Brain microvascular endothelial cell (primary cell): ENCODE measurements at regions not wholly inside any gene's neighbourhood (a gene's known extent, or its start where the extent isn't known, plus 50 kb on each side); places are given as distances from the start of the nearest gene placed in this dataset.
A peak's percentile ranks its signal among the peaks of the same experiment; 100 is the strongest.

Experiments used
- DNase-seq: peaks from one replicate; pipeline ENCODE4 v3.0.0-alpha.2; 2020
- H3K27ac ChIP-seq: fragments of 250-450 bp; sonication (Bioruptor Pico); 2 replicates; pipeline ENCODE4 v1.5.1; 2020; ENCODE audit warnings: mild to moderate bottlenecking, moderate library complexity
- H3K27me3 ChIP-seq: fragments of 250-450 bp; sonication (Bioruptor Pico); replicated peaks from 2 replicates; pipeline ENCODE4 v1.5.1; 2020; ENCODE audit warnings: mild to moderate bottlenecking
- H3K36me3 ChIP-seq: fragments of 250-450 bp; sonication (Bioruptor Pico); replicated peaks from 2 replicates; pipeline ENCODE4 v1.5.1; 2020; ENCODE audit warnings: mild to moderate bottlenecking
- H3K4me3 ChIP-seq: 2 replicates; pipeline ENCODE4 v1.5.1; 2011; ENCODE audit warnings: low read depth, mild to moderate bottlenecking, control low read depth, low read length, moderate library complexity
- CTCF ChIP-seq: IDR thresholded peaks from 2 replicates; pipeline ENCODE4 v1.5.1; 2011; ENCODE audit warnings: low read depth, mild to moderate bottlenecking, moderate library complexity, low read length, control low read depth, inconsistent platforms; ENCODE audit errors: missing control alignments
- in situ Hi-C: cut with HindIII; loops from 2 replicates; pipeline ENCODE4 v1.10.0; 2017; ENCODE audit warnings: low sequenced_read_pairs, low pct_ligation_motif_present

DNA sequence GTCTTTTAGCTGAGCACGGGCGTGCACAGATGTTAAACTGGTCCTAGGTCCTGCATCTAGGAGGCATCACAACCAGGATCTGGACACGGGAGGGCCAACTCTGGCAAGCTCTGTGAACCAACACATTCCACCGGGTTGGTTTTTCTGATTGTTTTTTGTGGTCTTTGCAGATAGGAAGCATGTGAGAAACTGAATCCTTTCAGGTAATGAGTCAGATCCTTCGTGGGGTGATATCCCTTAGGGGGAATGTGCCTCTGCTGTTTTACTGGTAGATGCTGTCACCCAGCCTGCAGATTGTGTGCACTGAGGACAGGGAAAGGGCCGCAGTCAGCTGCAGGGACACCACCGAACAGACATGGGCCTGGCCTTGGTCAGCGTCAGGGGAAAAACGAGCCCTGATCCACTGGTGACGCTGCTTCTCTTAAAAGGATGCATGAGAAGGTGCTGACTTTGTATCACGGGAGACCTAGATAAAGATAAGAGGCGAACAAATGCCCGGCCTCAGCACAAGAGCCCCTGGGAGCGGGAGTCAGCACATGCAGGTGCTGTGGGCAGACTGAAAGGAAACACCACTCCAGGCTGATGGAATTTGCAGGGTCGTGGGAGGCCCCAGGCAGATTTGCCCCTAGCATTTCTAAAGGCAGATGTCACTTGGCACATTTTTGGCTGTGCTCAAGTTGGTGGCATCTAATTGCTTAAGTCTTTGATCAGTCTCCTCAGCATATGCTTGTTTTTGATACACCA lies 51.1 kb downstream of the DOP1B start:
- Histone ChIP-seq H3K4me3 (no peak overlapping the region), H3K36me3 (no peaks in the 10 kb centered on the region), H3K27ac (no peak overlapping the region), H3K27me3 (no peaks in the 10 kb centered on the region)
- no peak for TF ChIP-seq CTCF
- DNase-seq: peak; percentile 51
- in situ Hi-C loops: no loop called here

- no peak for DNase-seq
- no peak for TF ChIP-seq CTCF
- in situ Hi-C loops: no loop called here
- no peak overlapping the region for H3K27ac ChIP-seq
- H3K36me3 ChIP-seq: no peaks in the 10 kb centered on the region
- no peak overlapping the region for H3K4me3 ChIP-seq
- H3K27me3 ChIP-seq: no peaks in the 10 kb centered on the region
Observed at GRCh38 chr21:36208326-36209013, 51.8 kb downstream of the DOP1B start.

DNA sequence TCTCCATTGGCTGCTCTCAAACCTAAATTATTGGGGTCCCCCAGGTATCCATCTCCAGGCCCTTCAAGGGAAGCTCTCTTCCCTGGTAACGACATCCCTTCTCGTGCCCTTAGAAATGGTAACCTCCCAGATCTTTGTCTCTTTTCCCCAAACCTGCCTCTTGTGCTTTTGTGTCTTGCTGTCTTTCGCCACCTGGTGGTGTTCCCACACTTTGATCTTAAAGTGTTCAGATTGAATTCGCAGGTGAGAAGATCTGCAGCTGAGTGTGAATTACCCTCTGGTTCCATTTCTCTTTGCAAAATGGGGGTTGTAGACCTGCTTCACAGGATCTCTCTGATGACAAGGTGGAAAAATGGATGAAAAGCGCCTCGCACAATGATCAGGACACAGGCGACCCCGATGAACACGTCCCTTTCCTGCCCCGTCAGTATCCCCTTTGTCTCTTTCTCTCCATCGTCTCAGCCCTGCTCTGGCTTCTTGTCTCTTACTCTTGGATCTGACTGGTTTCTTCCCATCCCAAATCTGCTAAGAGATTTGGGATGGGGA lies 53.1 kb downstream of the DOP1B start:
- peak; percentile 73 for TF ChIP-seq CTCF
- Histone ChIP-seq H3K4me3 (no peak overlapping the region), H3K27me3 (no peaks in the 10 kb centered on the region), H3K36me3 (no peaks in the 10 kb centered on the region), H3K27ac (peak overlapping the region; percentile 77)
- DNase-seq: peak; percentile 42
- in situ Hi-C loops: no loop called here

GRCh38 chr21:36210779-36211659 lies 54.4 kb downstream of the DOP1B start:
- Histone ChIP-seq H3K27me3 (no peaks in the 10 kb centered on the region), H3K27ac (peak overlapping the region; percentile 77), H3K4me3 (no peak overlapping the region), H3K36me3 (no peaks in the 10 kb centered on the region)
- no peak for DNase-seq
- in situ Hi-C loops: no loop called here
- TF ChIP-seq CTCF: no peak

DNA sequence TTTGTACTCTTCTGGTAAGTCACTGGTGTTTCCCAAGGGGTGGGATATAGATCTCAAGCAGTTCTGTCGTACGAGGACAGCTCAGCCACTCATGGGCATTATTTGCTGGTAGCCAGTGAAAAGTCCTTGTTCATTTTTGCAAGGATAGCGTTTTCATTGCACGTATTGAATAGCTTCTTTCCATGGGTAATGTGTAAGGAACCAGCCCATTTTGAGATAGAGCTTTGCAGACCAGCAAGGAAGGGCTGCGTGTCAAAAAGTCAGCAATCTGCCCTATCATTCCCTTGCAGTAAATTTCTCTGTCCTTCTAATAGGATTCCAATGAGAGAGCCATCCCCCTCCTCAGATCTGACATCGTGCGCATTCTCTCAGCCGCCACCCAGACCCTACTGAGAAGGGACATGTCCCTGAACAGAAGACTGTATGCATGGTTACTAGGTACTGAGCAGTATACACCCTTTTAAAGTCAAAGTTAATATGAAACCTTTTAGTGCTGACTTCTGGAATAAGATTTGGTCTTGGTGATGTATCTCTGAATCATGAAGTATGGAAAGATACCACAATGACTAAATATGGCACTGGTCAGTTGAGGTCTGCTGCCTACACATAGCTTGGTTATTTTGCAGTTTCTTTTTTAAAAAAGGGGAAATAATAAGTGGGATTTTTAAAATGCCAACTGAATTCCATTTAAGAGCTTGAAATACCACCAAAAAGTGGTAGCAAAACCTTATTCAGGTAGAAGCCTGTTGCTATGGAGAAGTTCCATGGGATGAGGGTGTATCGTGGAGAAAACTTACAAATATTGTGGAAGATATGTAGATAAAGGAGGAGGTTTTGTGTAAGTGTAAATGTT lies 55.3 kb downstream of the DOP1B start:
- DNase-seq: peak; percentile 62
- in situ Hi-C loops: no loop called here
- Histone ChIP-seq H3K36me3 (no peaks in the 10 kb centered on the region), H3K4me3 (no peak overlapping the region), H3K27ac (peak overlapping the region; percentile 77), H3K27me3 (no peaks in the 10 kb centered on the region)
- TF ChIP-seq CTCF: no peak
